OCI-LY7 (cell line): ENCODE measurements at regions not wholly inside any gene's neighbourhood (a gene's known extent, or its start where the extent isn't known, plus 50 kb on each side); places are given as distances from the start of the nearest gene placed in this dataset.

Experiments used
- CTCF ChIP-seq: fragments of 200-600 bp; sonication (generic); conservative IDR thresholded peaks from 2 replicates; pipeline ENCODE4 v1.5.1; 2014; ENCODE audit warnings: mild to moderate bottlenecking, antibody characterized with exemption, low read length, moderate library complexity, mixed read lengths
- EZH2phosphoT487 ChIP-seq: fragments of 200-600 bp; sonication (generic); IDR thresholded peaks from 2 replicates; pipeline ENCODE4 v1.6.1; 2018; ENCODE audit warnings: low read depth, borderline replicate concordance, mild to moderate bottlenecking, mixed run types, antibody characterized with exemption, low read length, moderate library complexity, mixed read lengths

DNA sequence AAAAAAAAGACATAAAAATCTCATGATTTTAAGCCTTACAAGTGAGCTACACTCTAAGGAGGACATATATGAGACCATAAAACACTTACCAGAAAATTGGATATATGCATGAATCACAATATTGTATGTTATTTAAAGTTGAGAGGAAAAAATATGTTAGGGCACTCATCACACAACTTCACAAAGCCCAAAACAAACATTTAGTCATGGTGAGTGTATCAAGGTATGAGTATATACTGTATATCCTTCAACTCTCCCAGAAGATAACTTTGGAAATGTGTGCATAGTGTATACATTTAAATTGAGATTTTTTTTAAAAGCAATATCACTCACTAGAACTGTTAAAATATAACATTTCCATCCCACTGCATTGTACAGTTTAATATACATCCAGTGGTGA, 259.3 kb downstream of the SRGAP2C start:
- TF ChIP-seq CTCF = no peak
- TF ChIP-seq EZH2phosphoT487 = no peak
